ENCODE measurements at regions not wholly inside any gene's neighbourhood (a gene's known extent, or its start where the extent isn't known, plus 50 kb on each side); places are given as distances from the start of the nearest gene placed in this dataset.
"Not testable (repeated sequence)": the region's sequence is repeated elsewhere in the genome, so short reads cannot be mapped to it uniquely, and the experiment has no call there.

GRCh38 chrY:4152918-4153317, 574.1 kb downstream of the TGIF2LY start:
- Mint-ChIP-seq H3K27ac (ENCODE audit: unreplicated experiment) (peak overlapping the region; percentile 81), H3K4me3 (ENCODE audit: unreplicated experiment) (peak overlapping the region; percentile 34)
- H3K27me3 Mint-ChIP-seq (ENCODE audit: unreplicated experiment); H3K36me3 Mint-ChIP-seq (ENCODE audit: unreplicated experiment); H3K9me3 Mint-ChIP-seq (ENCODE audit: unreplicated experiment); DNase-seq; H3K4me1 Mint-ChIP-seq (ENCODE audit: low read depth, unreplicated experiment): not testable (repeated sequence)
